ENCODE measurements at regions not wholly inside any gene's neighbourhood (a gene's known extent, or its start where the extent isn't known, plus 50 kb on each side); places are given as distances from the start of the nearest gene placed in this dataset.

DNA sequence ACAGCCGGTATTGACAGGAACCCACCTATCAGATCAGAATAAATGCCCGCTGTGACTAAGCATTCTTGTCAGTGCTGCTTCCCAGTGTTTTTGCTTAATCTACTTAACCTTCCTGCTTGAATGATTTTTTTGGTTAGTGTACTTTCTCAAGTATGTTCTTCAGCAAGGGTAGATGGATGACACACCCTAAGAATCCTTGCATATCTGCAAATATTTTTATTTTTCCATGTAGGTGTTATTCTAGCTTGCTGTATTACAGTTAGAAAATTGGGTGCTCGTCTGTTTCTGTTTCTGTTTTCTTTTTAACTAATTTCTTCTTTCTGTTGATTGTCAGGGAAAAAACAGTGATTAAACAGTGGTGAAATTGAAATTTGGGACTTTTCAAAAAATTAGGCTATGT, 64.5 kb downstream of the SEC61B start:
- in situ Hi-C loops (cut with HindIII; ENCODE audit: extremely low pct_ligation_motif_present, low pct_unique_long_range_greater_than_20kb): no loop called here
- no peak for DNase-seq (ENCODE audit: low spot score)

DNA sequence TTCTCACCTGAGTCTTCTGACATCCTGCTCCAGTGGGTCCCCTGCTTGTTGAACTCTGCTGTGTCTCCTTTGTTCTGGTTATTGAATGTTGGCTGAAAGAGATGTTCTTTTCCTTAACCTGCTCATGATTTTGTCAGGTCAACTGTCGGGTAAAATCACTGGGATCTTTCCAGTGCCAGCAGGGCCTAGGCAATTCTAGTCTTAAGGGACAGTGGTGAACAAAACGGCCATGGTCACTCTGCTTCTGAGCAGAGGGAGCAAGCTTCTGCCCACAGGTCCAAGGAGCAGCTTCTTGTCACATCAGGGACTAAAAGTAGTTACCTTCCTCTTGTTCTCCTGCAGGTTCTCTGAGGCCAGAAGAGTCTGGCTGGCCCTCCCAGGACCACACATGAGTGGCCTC, 65.6 kb downstream of the SEC61B start:
- in situ Hi-C loops (cut with HindIII; ENCODE audit: extremely low pct_ligation_motif_present, low pct_unique_long_range_greater_than_20kb) (no loop called here), intact Hi-C loops (cut with micrococcal nuclease; ENCODE audit: unreplicated experiment) (no loop called here)
- no peaks in the 10 kb centered on the region for H3K79me2 ChIP-seq (ENCODE audit: insufficient read depth, low read length)
- no peak overlapping the region for H3K9ac ChIP-seq (ENCODE audit: insufficient read depth, low read depth, low read length)
- TF ChIP-seq, protein P1, sequence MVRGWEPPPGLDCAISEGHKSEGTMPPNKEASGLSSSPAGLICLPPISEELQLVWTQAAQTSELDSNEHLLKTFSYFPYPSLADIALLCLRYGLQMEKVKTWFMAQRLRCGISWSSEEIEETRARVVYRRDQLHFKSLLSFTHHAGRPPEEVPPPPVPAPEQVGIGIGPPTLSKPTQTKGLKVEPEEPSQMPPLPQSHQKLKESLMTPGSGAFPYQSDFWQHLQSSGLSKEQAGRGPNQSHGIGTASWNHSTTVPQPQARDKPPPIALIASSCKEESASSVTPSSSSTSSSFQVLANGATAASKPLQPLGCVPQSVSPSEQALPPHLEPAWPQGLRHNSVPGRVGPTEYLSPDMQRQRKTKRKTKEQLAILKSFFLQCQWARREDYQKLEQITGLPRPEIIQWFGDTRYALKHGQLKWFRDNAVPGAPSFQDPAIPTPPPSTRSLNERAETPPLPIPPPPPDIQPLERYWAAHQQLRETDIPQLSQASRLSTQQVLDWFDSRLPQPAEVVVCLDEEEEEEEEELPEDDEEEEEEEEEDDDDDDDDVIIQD (CRISPR knock-in tag; IDR thresholded peaks at IDR 0.05; ENCODE audit: low read depth): no peak
- TF ChIP-seq, protein P2, sequence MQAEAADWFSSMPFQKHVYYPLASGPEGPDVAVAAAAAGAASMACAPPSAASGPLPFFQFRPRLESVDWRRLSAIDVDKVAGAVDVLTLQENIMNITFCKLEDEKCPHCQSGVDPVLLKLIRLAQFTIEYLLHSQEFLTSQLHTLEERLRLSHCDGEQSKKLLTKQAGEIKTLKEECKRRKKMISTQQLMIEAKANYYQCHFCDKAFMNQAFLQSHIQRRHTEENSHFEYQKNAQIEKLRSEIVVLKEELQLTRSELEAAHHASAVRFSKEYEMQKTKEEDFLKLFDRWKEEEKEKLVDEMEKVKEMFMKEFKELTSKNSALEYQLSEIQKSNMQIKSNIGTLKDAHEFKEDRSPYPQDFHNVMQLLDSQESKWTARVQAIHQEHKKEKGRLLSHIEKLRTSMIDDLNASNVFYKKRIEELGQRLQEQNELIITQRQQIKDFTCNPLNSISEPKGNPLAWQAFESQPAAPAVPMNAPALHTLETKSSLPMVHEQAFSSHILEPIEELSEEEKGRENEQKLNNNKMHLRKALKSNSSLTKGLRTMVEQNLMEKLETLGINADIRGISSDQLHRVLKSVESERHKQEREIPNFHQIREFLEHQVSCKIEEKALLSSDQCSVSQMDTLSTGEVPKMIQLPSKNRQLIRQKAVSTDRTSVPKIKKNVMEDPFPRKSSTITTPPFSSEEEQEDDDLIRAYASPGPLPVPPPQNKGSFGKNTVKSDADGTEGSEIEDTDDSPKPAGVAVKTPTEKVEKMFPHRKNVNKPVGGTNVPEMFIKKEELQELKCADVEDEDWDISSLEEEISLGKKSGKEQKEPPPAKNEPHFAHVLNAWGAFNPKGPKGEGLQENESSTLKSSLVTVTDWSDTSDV (CRISPR knock-in tag; IDR thresholded peaks at IDR 0.05): no peak
- TF ChIP-seq SMAD3 (CRISPR knock-in tag; IDR thresholded peaks at IDR 0.05) (no peak), EP300 (IDR thresholded peaks at IDR 0.05; ENCODE audit: low read depth in 2 of 2, low read length in 2 of 2) (no peak), EP300 (CRISPR knock-in tag; IDR thresholded peaks at IDR 0.05; ENCODE audit: borderline replicate concordance) (no peak)
- no peak for ATAC-seq
- no peak overlapping the region for H3K27ac ChIP-seq (ENCODE audit: extremely low read length, insufficient read depth, low read length)
- no peak for FAIRE-seq
- H3K4me1 ChIP-seq (ENCODE audit: insufficient read depth, low read length): no peaks in the 10 kb centered on the region
- H3K27me3 ChIP-seq (ENCODE audit: control insufficient read depth in 1 of 2, insufficient read depth in 2 of 2, low read length in 2 of 2): peaks cover 2 to 25% of the 10 kb centered on the region in 2 experiments; a peak in 1 of 5 replicates
- POLR2A ChIA-PET: no interaction called here
- no TSS peak for BruUV-seq (replicated peaks)
- no peaks in the 10 kb centered on the region for H3K36me3 ChIP-seq (replicated peaks in 1 of 2; ENCODE audit: control insufficient read depth in 1 of 2, insufficient read depth in 2 of 2, low read length in 2 of 2)
- H2AFZ ChIP-seq (ENCODE audit: low read length): no peak overlapping the region
- DNase-seq (ENCODE audit: low spot score): no peak
- 4% methylated on average over 2 of the region's 2 CpGs for WGBS (ENCODE audit: low lambda C conversion rate)
- no peaks in the 10 kb centered on the region for H4K20me1 ChIP-seq (ENCODE audit: insufficient read depth, low read length)
- H3K9me3 ChIP-seq (ENCODE audit: low read length): no peaks in the 10 kb centered on the region
- no peak overlapping the region for H3K4me2 ChIP-seq (ENCODE audit: low read depth, low read length)
- CTCF ChIA-PET (ENCODE audit: low intra/inter-chr PET ratio, low total read pairs): no interaction called here
- no peak overlapping the region for H3K4me3 ChIP-seq (replicated peaks in 1 of 3; ENCODE audit: insufficient read depth in 1 of 3, low read depth in 2 of 3, low read length in 3 of 3)

More for the DNA sequence above, 64.5 kb downstream of the SEC61B start:
- Histone ChIP-seq H3K9ac (ENCODE audit: insufficient read depth, low read depth, low read length) (no peak overlapping the region), H2AFZ (ENCODE audit: low read length) (no peak overlapping the region), H3K27me3 (ENCODE audit: control insufficient read depth in 1 of 2, insufficient read depth in 2 of 2, low read length in 2 of 2) (peaks cover 2 to 20% of the 10 kb centered on the region in 2 experiments; a peak in 1 of 5 replicates), H4K20me1 (ENCODE audit: insufficient read depth, low read length) (no peaks in the 10 kb centered on the region), H3K36me3 (replicated peaks in 1 of 2; ENCODE audit: control insufficient read depth in 1 of 2, insufficient read depth in 2 of 2, low read length in 2 of 2) (no peaks in the 10 kb centered on the region), H3K9me3 (ENCODE audit: low read length) (no peaks in the 10 kb centered on the region), H3K27ac (ENCODE audit: extremely low read length, insufficient read depth, low read length) (no peak overlapping the region), H3K79me2 (ENCODE audit: insufficient read depth, low read length) (no peaks in the 10 kb centered on the region), H3K4me2 (ENCODE audit: low read depth, low read length) (no peak overlapping the region), H3K4me1 (ENCODE audit: insufficient read depth, low read length) (no peaks in the 10 kb centered on the region), H3K4me3 (replicated peaks in 1 of 3; ENCODE audit: insufficient read depth in 1 of 3, low read depth in 2 of 3, low read length in 3 of 3) (no peak overlapping the region)
- WGBS (ENCODE audit: low lambda C conversion rate): 42% methylated on average over 3 of the region's 3 CpGs
- ChIA-PET CTCF (ENCODE audit: low intra/inter-chr PET ratio, low total read pairs) (no interaction called here), POLR2A (no interaction called here)
- TF ChIP-seq, protein P3, sequence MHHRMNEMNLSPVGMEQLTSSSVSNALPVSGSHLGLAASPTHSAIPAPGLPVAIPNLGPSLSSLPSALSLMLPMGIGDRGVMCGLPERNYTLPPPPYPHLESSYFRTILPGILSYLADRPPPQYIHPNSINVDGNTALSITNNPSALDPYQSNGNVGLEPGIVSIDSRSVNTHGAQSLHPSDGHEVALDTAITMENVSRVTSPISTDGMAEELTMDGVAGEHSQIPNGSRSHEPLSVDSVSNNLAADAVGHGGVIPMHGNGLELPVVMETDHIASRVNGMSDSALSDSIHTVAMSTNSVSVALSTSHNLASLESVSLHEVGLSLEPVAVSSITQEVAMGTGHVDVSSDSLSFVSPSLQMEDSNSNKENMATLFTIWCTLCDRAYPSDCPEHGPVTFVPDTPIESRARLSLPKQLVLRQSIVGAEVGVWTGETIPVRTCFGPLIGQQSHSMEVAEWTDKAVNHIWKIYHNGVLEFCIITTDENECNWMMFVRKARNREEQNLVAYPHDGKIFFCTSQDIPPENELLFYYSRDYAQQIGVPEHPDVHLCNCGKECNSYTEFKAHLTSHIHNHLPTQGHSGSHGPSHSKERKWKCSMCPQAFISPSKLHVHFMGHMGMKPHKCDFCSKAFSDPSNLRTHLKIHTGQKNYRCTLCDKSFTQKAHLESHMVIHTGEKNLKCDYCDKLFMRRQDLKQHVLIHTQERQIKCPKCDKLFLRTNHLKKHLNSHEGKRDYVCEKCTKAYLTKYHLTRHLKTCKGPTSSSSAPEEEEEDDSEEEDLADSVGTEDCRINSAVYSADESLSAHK (CRISPR knock-in tag; IDR thresholded peaks at IDR 0.05; ENCODE audit: borderline replicate concordance): no peak
- TF ChIP-seq ZNF773 (CRISPR knock-in tag; IDR thresholded peaks at IDR 0.05; ENCODE audit: borderline replicate concordance) (no peak), ZNF567 (CRISPR knock-in tag; IDR thresholded peaks at IDR 0.05; ENCODE audit: borderline replicate concordance) (no peak), RXRA (CRISPR knock-in tag; IDR thresholded peaks at IDR 0.05) (no peak), ZNF121 (CRISPR knock-in tag; IDR thresholded peaks at IDR 0.05) (no peak)
- intact Hi-C loops (cut with micrococcal nuclease; ENCODE audit: unreplicated experiment): no loop called here
- FAIRE-seq (no peak), ATAC-seq (no peak)
- no TSS peak for BruUV-seq (replicated peaks)
